ENCODE measurements at regions not wholly inside any gene's neighbourhood (a gene's known extent, or its start where the extent isn't known, plus 50 kb on each side); places are given as distances from the start of the nearest gene placed in this dataset.

GRCh38 chr1:219283541-219283940, 109.9 kb downstream of the LYPLAL1 start:
- H3K9me3 ChIP-seq, result no peaks in the 10 kb centered on the region
- no peak for DNase-seq
- H3K36me3 ChIP-seq, result no peaks in the 10 kb centered on the region
- H3K27ac ChIP-seq, result no peak overlapping the region
- intact Hi-C loops (cut with DNase I), result no loop called here
- no peak overlapping the region for H3K4me3 ChIP-seq
- ATAC-seq, result no peak
- TF ChIP-seq CTCF (IDR thresholded peaks at IDR 0.05), result no peak
- no peak for TF ChIP-seq POLR2A (IDR thresholded peaks at IDR 0.05)
- no peaks in the 10 kb centered on the region for H3K4me1 ChIP-seq
- no peaks in the 10 kb centered on the region for H3K27me3 ChIP-seq

- Histone ChIP-seq H3K4me3 (no peak overlapping the region), H3K36me3 (no peaks in the 10 kb centered on the region), H3K27me3 (no peaks in the 10 kb centered on the region), H3K27ac (no peak overlapping the region), H3K9me3 (no peaks in the 10 kb centered on the region), H3K4me1 (no peaks in the 10 kb centered on the region)
- DNase-seq (no peak), ATAC-seq (no peak)
- TF ChIP-seq POLR2A (IDR thresholded peaks at IDR 0.05), result no peak
- 91% methylated on average over 2 of the region's 2 CpGs for WGBS (ENCODE audit: insufficient coverage, low coverage, low lambda C conversion rate, missing lambda C conversion rate)
- intact Hi-C loops (cut with DNase I), result no loop called here
Observed at GRCh38 chr1:219281831-219282230, 108.2 kb downstream of the LYPLAL1 start.

- no peaks in the 10 kb centered on the region for H3K27me3 ChIP-seq
- intact Hi-C loops (cut with DNase I), result no loop called here
- TF ChIP-seq CTCF (IDR thresholded peaks at IDR 0.05) (no peak), POLR2A (IDR thresholded peaks at IDR 0.05) (no peak)
- no peaks in the 10 kb centered on the region for H3K36me3 ChIP-seq
- H3K27ac ChIP-seq, result no peak overlapping the region
- ATAC-seq (no peak), DNase-seq (no peak)
- H3K4me3 ChIP-seq, result no peak overlapping the region
- no peaks in the 10 kb centered on the region for H3K9me3 ChIP-seq
- WGBS (ENCODE audit: insufficient coverage, low coverage, low lambda C conversion rate, missing lambda C conversion rate), result 55% methylated on average over 2 of the region's 6 CpGs
- H3K4me1 ChIP-seq, result no peaks in the 10 kb centered on the region
Observed at GRCh38 chr1:219279017-219279770, 105.5 kb downstream of the LYPLAL1 start.

GRCh38 chr1:219278288-219278687, 104.6 kb downstream of the LYPLAL1 start:
- no peak for TF ChIP-seq CTCF (IDR thresholded peaks at IDR 0.05)
- no peak for TF ChIP-seq POLR2A (IDR thresholded peaks at IDR 0.05)
- no peak overlapping the region for H3K27ac ChIP-seq
- H3K4me1 ChIP-seq, result no peaks in the 10 kb centered on the region
- WGBS (ENCODE audit: insufficient coverage, low coverage, low lambda C conversion rate, missing lambda C conversion rate), result 42% methylated on average over 1 of the region's 1 CpG
- no peaks in the 10 kb centered on the region for H3K36me3 ChIP-seq
- H3K4me3 ChIP-seq, result no peak overlapping the region
- DNase-seq, result no peak
- ATAC-seq, result no peak
- H3K27me3 ChIP-seq, result no peaks in the 10 kb centered on the region
- no peaks in the 10 kb centered on the region for H3K9me3 ChIP-seq
- intact Hi-C loops (cut with DNase I), result no loop called here

- Histone ChIP-seq H3K36me3 (no peaks in the 10 kb centered on the region), H3K9me3 (no peaks in the 10 kb centered on the region), H3K27me3 (no peaks in the 10 kb centered on the region), H3K27ac (no peak overlapping the region), H3K4me3 (no peak overlapping the region), H3K4me1 (no peaks in the 10 kb centered on the region)
- intact Hi-C loops (cut with DNase I), result no loop called here
- DNase-seq (no peak), ATAC-seq (no peak)
- WGBS (ENCODE audit: insufficient coverage, low coverage, low lambda C conversion rate, missing lambda C conversion rate), result 83% methylated on average over 2 of the region's 2 CpGs
- TF ChIP-seq CTCF (IDR thresholded peaks at IDR 0.05) (no peak), POLR2A (IDR thresholded peaks at IDR 0.05) (no peak)
Observed at GRCh38 chr1:219277304-219278105, 103.8 kb downstream of the LYPLAL1 start.
